NB4 (cell line): ENCODE measurements at regions not wholly inside any gene's neighbourhood (a gene's known extent, or its start where the extent isn't known, plus 50 kb on each side); places are given as distances from the start of the nearest gene placed in this dataset.

Experiments
- CTCF ChIP-seq: IDR thresholded peaks from one replicate; pipeline ENCODE4 v1.5.1; 2012; ENCODE audit warnings: low read depth, low read length
- POLR2A ChIP-seq: IDR thresholded peaks from 2 replicates; pipeline ENCODE4 v1.6.1; 2011; ENCODE audit warnings: mild to moderate bottlenecking; ENCODE audit not compliant: insufficient read length; ENCODE audit errors: extremely low read depth
- TF ChIP-seq, protein P1 (sequence below): IDR thresholded peaks from 2 replicates; pipeline ENCODE4 v1.6.1; 2011; ENCODE audit warnings: low read depth, low read length

GRCh38 chr1:87686136-87686495, 357.4 kb downstream of the LMO4 start:
- no peak for TF ChIP-seq POLR2A
- no peak for TF ChIP-seq CTCF
- TF ChIP-seq, protein P1, sequence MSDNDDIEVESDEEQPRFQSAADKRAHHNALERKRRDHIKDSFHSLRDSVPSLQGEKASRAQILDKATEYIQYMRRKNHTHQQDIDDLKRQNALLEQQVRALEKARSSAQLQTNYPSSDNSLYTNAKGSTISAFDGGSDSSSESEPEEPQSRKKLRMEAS = no peak
